ENCODE measurements at regions not wholly inside any gene's neighbourhood (a gene's known extent, or its start where the extent isn't known, plus 50 kb on each side); places are given as distances from the start of the nearest gene placed in this dataset.

DNA sequence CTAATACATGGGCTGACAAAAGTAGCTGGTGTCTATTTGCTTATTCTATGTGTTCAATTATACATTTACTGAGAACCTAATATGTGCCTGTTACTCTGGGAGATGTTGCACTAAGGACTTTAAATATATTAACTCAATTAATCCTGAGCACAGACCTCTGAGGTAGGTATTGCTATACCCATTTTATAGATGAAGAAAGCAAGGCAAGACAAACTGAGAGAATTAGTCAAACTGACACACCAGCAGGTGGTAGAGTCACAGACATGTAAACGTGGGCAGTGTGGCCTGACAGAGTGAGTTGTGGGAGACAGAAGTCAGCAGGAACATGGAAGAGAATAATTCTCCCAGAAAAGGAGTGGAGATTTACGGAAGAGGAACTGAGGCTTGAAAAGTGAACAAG lies 428.9 kb downstream of the LPIN1 start:
- in situ Hi-C loops (cut with MboI; ENCODE audit: low sequenced_read_pairs, unreplicated experiment): no loop called here
- TF ChIP-seq, protein P1, sequence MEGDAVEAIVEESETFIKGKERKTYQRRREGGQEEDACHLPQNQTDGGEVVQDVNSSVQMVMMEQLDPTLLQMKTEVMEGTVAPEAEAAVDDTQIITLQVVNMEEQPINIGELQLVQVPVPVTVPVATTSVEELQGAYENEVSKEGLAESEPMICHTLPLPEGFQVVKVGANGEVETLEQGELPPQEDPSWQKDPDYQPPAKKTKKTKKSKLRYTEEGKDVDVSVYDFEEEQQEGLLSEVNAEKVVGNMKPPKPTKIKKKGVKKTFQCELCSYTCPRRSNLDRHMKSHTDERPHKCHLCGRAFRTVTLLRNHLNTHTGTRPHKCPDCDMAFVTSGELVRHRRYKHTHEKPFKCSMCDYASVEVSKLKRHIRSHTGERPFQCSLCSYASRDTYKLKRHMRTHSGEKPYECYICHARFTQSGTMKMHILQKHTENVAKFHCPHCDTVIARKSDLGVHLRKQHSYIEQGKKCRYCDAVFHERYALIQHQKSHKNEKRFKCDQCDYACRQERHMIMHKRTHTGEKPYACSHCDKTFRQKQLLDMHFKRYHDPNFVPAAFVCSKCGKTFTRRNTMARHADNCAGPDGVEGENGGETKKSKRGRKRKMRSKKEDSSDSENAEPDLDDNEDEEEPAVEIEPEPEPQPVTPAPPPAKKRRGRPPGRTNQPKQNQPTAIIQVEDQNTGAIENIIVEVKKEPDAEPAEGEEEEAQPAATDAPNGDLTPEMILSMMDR (IDR thresholded peaks at IDR 0.05; ENCODE audit: borderline replicate concordance, control extremely low read depth, extremely low read depth, insufficient read depth, missing control alignments): no peak
- no peak for DNase-seq (ENCODE audit: low spot score)

DNA sequence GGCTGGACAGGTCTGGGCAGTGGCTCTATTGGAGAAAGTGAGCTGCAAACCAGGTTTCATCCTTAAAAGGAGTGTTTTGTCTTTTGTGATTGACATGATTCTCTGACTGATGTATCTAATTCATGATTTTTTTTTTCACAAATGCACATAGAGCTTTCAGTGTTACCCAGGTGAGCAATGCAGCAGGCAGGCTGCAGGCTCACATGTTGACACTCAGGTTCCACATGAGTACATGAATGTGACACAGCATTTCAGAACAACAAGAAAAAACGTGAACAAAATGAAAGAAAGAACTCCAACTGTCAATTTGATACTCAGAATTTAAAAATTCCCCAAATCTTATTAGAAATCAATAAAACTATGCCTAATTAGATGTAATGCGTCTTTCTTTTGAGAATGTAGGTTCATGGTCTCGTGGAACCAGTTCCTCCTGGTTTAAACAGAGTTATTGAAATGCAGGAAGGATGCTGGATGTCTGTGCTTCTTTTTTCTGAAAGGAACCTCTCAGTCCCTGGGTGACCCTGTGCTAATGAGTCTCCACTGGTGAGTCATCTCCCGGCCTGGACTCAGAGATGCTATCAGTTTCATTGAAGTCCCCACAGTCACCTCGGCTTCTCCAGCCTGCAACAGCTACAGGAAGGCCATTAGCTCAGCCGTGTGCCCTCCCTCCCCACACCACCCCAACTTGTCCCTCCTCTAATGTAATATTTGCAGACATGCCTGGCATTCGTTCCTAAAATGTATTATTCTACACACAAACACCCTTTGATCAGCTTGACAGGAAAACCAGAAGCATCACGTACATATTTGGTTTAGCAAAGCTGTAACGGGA lies 430.4 kb downstream of the LPIN1 start:
- TF ChIP-seq, protein P1 (IDR thresholded peaks at IDR 0.05; ENCODE audit: borderline replicate concordance, control extremely low read depth, extremely low read depth, insufficient read depth, missing control alignments): no peak
- in situ Hi-C loops (cut with MboI; ENCODE audit: low sequenced_read_pairs, unreplicated experiment): no loop called here
- peak; percentile 35 for DNase-seq (ENCODE audit: low spot score)

DNA sequence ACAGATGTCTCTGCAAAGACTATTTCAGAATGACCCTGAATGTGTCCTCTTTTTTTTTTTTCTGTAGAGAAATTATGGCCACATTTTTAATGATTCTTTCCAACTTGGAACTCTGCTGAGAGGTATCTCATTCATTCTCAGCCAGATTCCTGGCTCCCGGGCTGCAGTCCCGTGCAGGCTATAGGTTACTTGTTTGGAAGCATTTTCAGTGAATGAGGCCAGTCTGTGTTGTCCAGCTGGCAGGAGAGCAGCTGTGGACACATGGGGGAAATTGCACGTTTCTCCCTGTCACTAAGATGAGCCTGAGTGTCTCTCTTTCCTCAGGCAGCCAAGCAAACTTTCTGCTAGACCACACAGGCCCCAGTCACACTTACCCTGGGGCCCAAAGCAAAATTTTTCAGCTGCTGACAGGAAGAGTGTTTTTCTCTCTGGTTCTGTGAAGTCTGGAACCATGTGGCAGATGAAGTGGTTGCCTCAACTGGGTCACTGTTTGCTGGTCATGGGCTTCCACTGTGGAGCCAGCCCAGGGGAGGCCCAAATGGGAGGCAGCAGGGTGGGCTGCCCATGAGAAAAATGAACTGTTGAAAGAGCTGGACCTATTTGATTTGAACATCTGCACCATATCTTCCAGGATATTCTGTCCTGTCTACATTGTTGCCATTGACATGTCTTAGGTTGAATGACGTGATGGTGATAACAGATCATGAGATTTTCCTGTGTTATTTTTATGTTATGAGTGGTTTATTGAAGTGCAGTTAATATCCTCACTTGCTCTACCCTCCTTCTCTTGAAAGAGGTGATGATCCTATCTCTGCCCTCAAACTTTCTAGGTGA lies 431.2 kb downstream of the LPIN1 start:
- in situ Hi-C loops (cut with MboI; ENCODE audit: low sequenced_read_pairs, unreplicated experiment): no loop called here
- DNase-seq (ENCODE audit: low spot score): no peak
- TF ChIP-seq, protein P1 (IDR thresholded peaks at IDR 0.05; ENCODE audit: borderline replicate concordance, control extremely low read depth, extremely low read depth, insufficient read depth, missing control alignments): no peak

DNA sequence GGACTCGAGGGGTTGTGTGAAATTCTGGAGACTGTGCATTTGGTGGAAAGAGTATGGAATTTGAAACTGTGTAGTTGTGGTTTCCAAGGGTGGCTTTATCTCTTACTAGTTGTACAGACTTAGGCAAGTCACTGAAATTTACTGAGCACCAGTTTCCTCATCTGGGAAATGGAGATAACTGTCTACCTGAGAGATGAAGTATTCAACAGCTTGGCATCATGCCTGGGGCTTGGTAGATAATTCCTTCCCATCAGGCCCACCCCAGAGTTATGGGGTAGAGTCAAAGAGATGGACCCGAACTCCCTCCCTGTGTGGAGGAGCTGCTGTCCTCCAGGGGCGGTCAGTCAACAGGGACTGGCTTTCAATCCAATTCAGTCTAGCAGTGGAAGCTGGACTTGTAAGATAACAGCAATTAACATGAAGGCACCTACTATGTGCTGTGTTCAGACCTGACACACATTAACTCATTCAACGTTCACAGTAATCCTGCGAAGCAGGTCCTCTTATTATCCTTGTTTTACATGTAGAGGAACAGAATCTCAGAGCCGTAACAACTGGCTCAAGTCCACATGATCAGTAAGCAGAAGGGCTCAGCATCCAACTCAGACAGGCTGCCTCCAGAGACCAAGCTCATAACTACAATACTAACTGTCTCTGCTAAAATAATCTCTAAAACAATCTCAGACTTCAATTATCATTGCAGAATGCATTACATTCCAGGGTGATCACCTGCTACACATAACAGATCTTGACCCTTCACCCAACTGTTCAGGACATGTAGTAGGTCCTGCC lies 432.1 kb downstream of the LPIN1 start:
- TF ChIP-seq, protein P1 (IDR thresholded peaks at IDR 0.05; ENCODE audit: borderline replicate concordance, control extremely low read depth, extremely low read depth, insufficient read depth, missing control alignments): no peak
- in situ Hi-C loops (cut with MboI; ENCODE audit: low sequenced_read_pairs, unreplicated experiment): no loop called here
- no peak for DNase-seq (ENCODE audit: low spot score)

DNA sequence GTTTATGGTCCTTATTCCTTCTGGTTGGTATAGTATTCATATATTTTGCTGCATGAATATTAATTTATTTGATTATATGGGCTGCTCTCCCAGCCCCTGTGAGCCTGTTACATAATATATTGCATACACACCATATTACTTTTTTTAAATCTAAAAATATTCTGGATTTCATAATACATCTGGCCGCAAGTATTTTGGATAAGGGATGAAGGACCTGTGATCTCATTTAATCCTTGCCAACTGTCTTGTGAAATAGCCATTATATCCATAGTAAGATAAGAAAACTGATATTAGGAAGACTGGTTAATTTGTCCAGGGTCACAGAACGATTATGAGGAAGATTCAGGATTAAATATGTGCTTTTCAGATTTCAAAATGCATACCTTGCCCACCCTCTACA lies 433.6 kb downstream of the LPIN1 start:
- in situ Hi-C loops (cut with MboI; ENCODE audit: low sequenced_read_pairs, unreplicated experiment): no loop called here
- TF ChIP-seq, protein P1 (IDR thresholded peaks at IDR 0.05; ENCODE audit: borderline replicate concordance, control extremely low read depth, extremely low read depth, insufficient read depth, missing control alignments): no peak
- DNase-seq (ENCODE audit: low spot score): no peak

DNA sequence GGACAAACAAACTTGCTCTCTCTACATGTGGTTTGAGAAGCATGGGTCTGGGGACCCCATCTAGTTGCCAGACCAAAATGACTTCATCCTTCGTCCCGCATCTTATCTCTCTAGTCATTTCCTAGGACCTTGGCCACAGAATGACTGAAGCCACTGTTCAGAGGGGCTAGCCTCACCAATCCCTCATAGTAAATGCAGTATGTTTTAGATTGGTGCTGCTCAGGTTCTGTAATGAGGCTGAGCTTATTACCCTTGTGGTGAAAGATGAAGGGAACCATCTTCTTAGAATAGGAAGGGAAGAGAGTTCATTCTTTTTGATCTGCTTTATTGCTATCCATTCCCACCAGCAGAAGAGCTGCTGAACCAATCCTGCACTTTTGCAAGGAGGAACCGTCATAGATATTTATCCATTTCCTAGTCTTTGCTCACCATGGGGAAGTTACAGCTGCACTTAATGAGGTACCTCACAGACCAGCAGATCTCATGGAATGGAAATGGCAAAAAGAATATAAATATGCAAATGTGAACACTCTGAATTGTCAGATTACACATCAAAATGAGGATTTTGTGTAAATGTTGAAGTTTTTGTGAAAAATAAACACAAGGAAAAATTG lies 436.7 kb downstream of the LPIN1 start:
- TF ChIP-seq, protein P1 (IDR thresholded peaks at IDR 0.05; ENCODE audit: borderline replicate concordance, control extremely low read depth, extremely low read depth, insufficient read depth, missing control alignments): no peak
- in situ Hi-C loops (cut with MboI; ENCODE audit: low sequenced_read_pairs, unreplicated experiment): no loop called here
- no peak for DNase-seq (ENCODE audit: low spot score)

Measured in GM13976 (cell line).